GF-D8 (cell line): ENCODE measurements at regions not wholly inside any gene's neighbourhood (a gene's known extent, or its start where the extent isn't known, plus 50 kb on each side); places are given as distances from the start of the nearest gene placed in this dataset.
"Not testable (repeated sequence)": the region's sequence is repeated elsewhere in the genome, so short reads cannot be mapped to it uniquely, and the experiment has no call there.

Experiments used
- DNase-seq: peaks from one replicate; lab custom pipeline; 2025; lab: John Stamatoyannopoulos, UW

GRCh38 chr6:69487688-69488087 is 309.1 kb downstream of the LMBRD1 start:
- DNase-seq, result no peak

GRCh38 chr6:69466979-69467570 is 329.7 kb downstream of the LMBRD1 start:
- DNase-seq, result no peak

GRCh38 chr6:69465866-69466265 is 330.9 kb downstream of the LMBRD1 start:
- no peak for DNase-seq

DNA sequence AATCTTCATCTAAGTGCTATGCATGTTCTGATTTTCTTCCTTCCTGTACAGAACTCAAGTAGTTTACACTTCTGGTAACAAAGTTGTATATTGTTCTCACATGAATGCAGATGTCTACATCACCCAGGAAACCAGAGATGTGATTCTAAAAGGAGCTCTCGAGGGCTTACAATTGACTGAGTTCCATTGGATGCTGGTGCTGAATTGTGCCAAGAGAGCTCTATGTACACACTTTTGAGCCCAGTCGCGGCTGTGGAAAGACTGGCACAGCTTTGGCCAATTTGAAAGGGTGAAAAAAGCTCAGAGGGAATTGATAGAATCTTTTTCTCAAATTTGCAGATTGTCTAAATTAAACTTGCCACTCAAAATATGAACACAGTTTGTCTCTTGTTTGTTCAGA is 340.7 kb downstream of the LMBRD1 start:
- DNase-seq, result no peak

GRCh38 chr6:69454619-69455018 is 342.2 kb downstream of the LMBRD1 start:
- DNase-seq, result not testable (repeated sequence)

GRCh38 chr6:69450493-69450892 is 346.3 kb downstream of the LMBRD1 start:
- not testable (repeated sequence) for DNase-seq

- DNase-seq, result no peak
Observed at GRCh38 chr6:69449887-69450286, 346.9 kb downstream of the LMBRD1 start.
